Neuronal stem cell (in vitro differentiated cells): ENCODE measurements at regions not wholly inside any gene's neighbourhood (a gene's known extent, or its start where the extent isn't known, plus 50 kb on each side); places are given as distances from the start of the nearest gene placed in this dataset.
A peak's percentile ranks its signal among the peaks of the same experiment; 100 is the strongest.

Source experiments
- DNase-seq: peaks from one replicate; pipeline ENCODE4 v3.0.0-alpha.2; 2013; ENCODE audit warnings: low spot score
- H2AFZ ChIP-seq: one replicate; pipeline ENCODE4 v1.6.1; 2013; ENCODE audit warnings: mild to moderate bottlenecking, low read length, inconsistent platforms
- H2AK5ac ChIP-seq: 2 replicates; pipeline ENCODE4 v1.6.1; 2013; ENCODE audit warnings: low read depth, mild to moderate bottlenecking, inconsistent platforms, low read length, moderate library complexity, mixed read lengths
- H2BK120ac ChIP-seq: 2 replicates; pipeline ENCODE4 v1.6.1; 2013; ENCODE audit warnings: low read depth, mild to moderate bottlenecking, inconsistent platforms, low read length, moderate library complexity, mixed read lengths
- H2BK12ac ChIP-seq: one replicate; pipeline ENCODE4 v1.6.1; 2013; ENCODE audit warnings: low read length, inconsistent platforms
- H2BK15ac ChIP-seq: 2 replicates; pipeline ENCODE4 v1.6.1; 2013; ENCODE audit warnings: mild to moderate bottlenecking, low read length, inconsistent platforms, mixed read lengths
- H2BK5ac ChIP-seq: one replicate; pipeline ENCODE4 v1.6.1; 2013; ENCODE audit warnings: inconsistent platforms, mild to moderate bottlenecking, low read length, moderate library complexity
- H3K14ac ChIP-seq: one replicate; pipeline ENCODE4 v1.6.1; 2013; ENCODE audit warnings: low read length, inconsistent platforms
- H3K18ac ChIP-seq: 2 replicates; pipeline ENCODE4 v1.6.1; 2013; ENCODE audit warnings: low read length, inconsistent platforms
- H3K23ac ChIP-seq: 2 replicates; pipeline ENCODE4 v1.6.1; 2013; ENCODE audit warnings: low read depth, mild to moderate bottlenecking, mixed read lengths, low read length, inconsistent platforms; ENCODE audit not compliant: poor library complexity
- H3K27ac ChIP-seq: replicated peaks from 3 replicates; pipeline ENCODE4 v1.5.1; 2013; ENCODE audit warnings: low read length, inconsistent platforms
- H3K27me3 ChIP-seq, 3 experiments: 2 replicates each; pipeline ENCODE4 v1.6.1; 2013; ENCODE audit warnings: low read length in 3 of 3, mild to moderate bottlenecking in 2 of 3, inconsistent platforms in 1 of 3, low read depth in 1 of 3, mixed read lengths in 1 of 3, moderate library complexity in 1 of 3; ENCODE audit not compliant: control insufficient read depth in 3 of 3, insufficient read depth in 3 of 3
- H3K36me3 ChIP-seq, 2 donors: replicated peaks in 1 of 2; 2 replicates each; pipeline ENCODE4 v1.6.1; 2013; ENCODE audit warnings: low read length in 2 of 2; ENCODE audit not compliant: control insufficient read depth in 2 of 2, insufficient read depth in 2 of 2
- H3K4ac ChIP-seq: 2 replicates; pipeline ENCODE4 v1.6.1; 2013; ENCODE audit warnings: inconsistent platforms, mild to moderate bottlenecking, low read length, moderate library complexity
- H3K4me1 ChIP-seq, 2 donors: 1 replicate in 1 of 2; 2 replicates in 1 of 2; pipeline ENCODE4 v1.6.1; 2013; ENCODE audit warnings: low read length in 2 of 2, low read depth in 1 of 2; ENCODE audit not compliant: control insufficient read depth in 2 of 2, insufficient read depth in 1 of 2
- H3K4me2 ChIP-seq: one replicate; pipeline ENCODE4 v1.6.1; 2013; ENCODE audit warnings: mild to moderate bottlenecking, low read length, inconsistent platforms; ENCODE audit not compliant: insufficient read depth, poor library complexity, severe bottlenecking
- H3K4me3 ChIP-seq, 2 donors: 2 replicates each; pipeline ENCODE4 v1.5.1; 2013; ENCODE audit warnings: low read length in 2 of 2, mild to moderate bottlenecking in 2 of 2, inconsistent platforms in 1 of 2, moderate library complexity in 1 of 2
- H3K79me1 ChIP-seq: one replicate; pipeline ENCODE4 v1.6.1; 2013; ENCODE audit warnings: low read depth, mild to moderate bottlenecking, inconsistent platforms, low read length, moderate library complexity
- H3K9ac ChIP-seq: one replicate; pipeline ENCODE4 v1.6.1; 2013; ENCODE audit warnings: mild to moderate bottlenecking, low read depth, low read length, inconsistent platforms; ENCODE audit not compliant: poor library complexity
- H3K9me3 ChIP-seq, 2 donors: replicated peaks in 1 of 2; 2 replicates each; pipeline versions ENCODE3 to v1.6.1; 2013; ENCODE audit warnings: low read length in 2 of 2, mild to moderate bottlenecking in 2 of 2, inconsistent platforms in 1 of 2, low read depth in 1 of 2, mixed read lengths in 1 of 2, moderate library complexity in 1 of 2; ENCODE audit not compliant: control insufficient read depth in 2 of 2, insufficient read depth in 1 of 2
- H4K8ac ChIP-seq: one replicate; pipeline ENCODE4 v1.6.1; 2013; ENCODE audit warnings: low read depth, mild to moderate bottlenecking, inconsistent platforms, low read length, moderate library complexity
- H4K91ac ChIP-seq: one replicate; pipeline ENCODE4 v1.6.1; 2013; ENCODE audit warnings: low read length, low read depth, mild to moderate bottlenecking, inconsistent platforms; ENCODE audit not compliant: poor library complexity
- WGBS, 2 donors: extraction: QIAGEN DNeasy Blood & Tissue Kit; methylation state at CpG; one replicate each; pipeline ENCODE4 v1.1.7; 2013; ENCODE audit warnings: missing lambda C conversion rate in 2 of 2, mixed read lengths in 1 of 2; ENCODE audit not compliant: insufficient read length in 2 of 2, insufficient replicate concordance in 1 of 2; ENCODE audit errors: extremely low coverage in 2 of 2; 5-methylcytosine and 5-hydroxymethylcytosine counted together

GRCh38 chr6:112432853-112433252 is 85.7 kb downstream of the RFPL4B start:
- no peak overlapping the region for H2BK15ac ChIP-seq

DNA sequence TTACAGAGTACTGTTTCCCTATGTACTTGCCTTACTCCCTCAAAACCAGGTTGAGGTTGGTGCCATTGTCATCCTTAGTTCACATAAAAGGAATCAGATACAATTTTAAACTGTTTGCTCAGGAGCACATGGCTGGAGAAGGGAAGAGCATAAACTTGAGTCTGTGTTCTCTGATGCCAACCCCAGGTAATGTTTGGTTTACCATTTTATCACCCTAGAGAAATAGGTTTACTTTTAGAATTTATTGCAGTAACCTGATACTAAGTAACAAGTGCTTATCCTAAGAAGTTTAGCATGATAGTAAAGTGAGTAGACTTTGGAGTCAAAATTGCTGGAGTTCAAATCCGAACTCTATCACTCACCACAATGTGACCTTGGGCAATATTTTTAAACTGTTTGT is 86.3 kb downstream of the RFPL4B start:
- H4K91ac ChIP-seq = no peak overlapping the region
- H3K9me3 ChIP-seq = peaks cover 0 to 6% of the 10 kb centered on the region in 2 donors
- no CpG with 5 or more reads among the region's 1 CpG for whole genome bisulfite sequencing, 2 donors
- H3K9ac ChIP-seq = no peak overlapping the region
- H2BK12ac ChIP-seq = no peak overlapping the region
- no peak overlapping the region for H3K18ac ChIP-seq
- H3K23ac ChIP-seq = no peak overlapping the region
- no peak overlapping the region for H3K27ac ChIP-seq
- peaks cover 0 to 2% of the 10 kb centered on the region in 2 donors for H3K36me3 ChIP-seq
- H2BK120ac ChIP-seq = no peak overlapping the region
- no peak overlapping the region for H2AFZ ChIP-seq
- no peak overlapping the region for H2BK15ac ChIP-seq
- no peak overlapping the region for H4K8ac ChIP-seq
- no peak overlapping the region for H3K4me3 ChIP-seq
- no peak for DNase-seq
- H3K79me1 ChIP-seq = no peaks in the 10 kb centered on the region
- H3K27me3 ChIP-seq = no peaks in the 10 kb centered on the region
- no peak overlapping the region for H3K14ac ChIP-seq
- H2BK5ac ChIP-seq = no peak overlapping the region
- H3K4me1 ChIP-seq = peaks cover 5 to 20% of the 10 kb centered on the region in 2 donors
- H2AK5ac ChIP-seq = no peak overlapping the region
- H3K4me2 ChIP-seq = no peak overlapping the region
- no peak overlapping the region for H3K4ac ChIP-seq

More at GRCh38 chr6:112432853-112433252, 85.7 kb downstream of the RFPL4B start:
- no peak overlapping the region for H3K4me3 ChIP-seq
- H3K9ac ChIP-seq = no peak overlapping the region
- no peak overlapping the region for H2BK120ac ChIP-seq
- peaks cover 0 to 2% of the 10 kb centered on the region in 2 donors for H3K36me3 ChIP-seq
- no peak overlapping the region for H3K4ac ChIP-seq
- H2BK12ac ChIP-seq = no peak overlapping the region
- DNase-seq = no peak
- peaks cover 0 to 6% of the 10 kb centered on the region in 2 donors for H3K9me3 ChIP-seq
- no peak overlapping the region for H3K18ac ChIP-seq
- no peak overlapping the region for H4K8ac ChIP-seq
- no peak overlapping the region for H2AK5ac ChIP-seq
- no peak overlapping the region for H2AFZ ChIP-seq
- no peak overlapping the region for H4K91ac ChIP-seq
- no peaks in the 10 kb centered on the region for H3K79me1 ChIP-seq
- no peak overlapping the region for H3K23ac ChIP-seq
- H2BK5ac ChIP-seq = no peak overlapping the region
- H3K4me1 ChIP-seq = peaks cover 5 to 18% of the 10 kb centered on the region in 2 donors
- H3K4me2 ChIP-seq = no peak overlapping the region
- H3K14ac ChIP-seq = no peak overlapping the region
- no peak overlapping the region for H3K27ac ChIP-seq
- H3K27me3 ChIP-seq = no peaks in the 10 kb centered on the region

- Histone ChIP-seq H3K79me1 (no peaks in the 10 kb centered on the region), H2AFZ (no peak overlapping the region), H2BK5ac (no peak overlapping the region), H3K36me3 (no peaks in the 10 kb centered on the region), H3K4me3 (no peak overlapping the region), H2BK12ac (no peak overlapping the region), H3K27ac (no peak overlapping the region), H3K14ac (no peak overlapping the region), H2BK15ac (no peak overlapping the region), H3K27me3 (no peaks in the 10 kb centered on the region), H3K9ac (no peak overlapping the region), H3K18ac (peak overlapping the region; percentile 62), H2BK120ac (no peak overlapping the region), H3K9me3 (peaks cover 0 to 6% of the 10 kb centered on the region in 2 donors), H3K23ac (no peak overlapping the region), H3K4me2 (no peak overlapping the region), H3K4ac (no peak overlapping the region), H3K4me1 (peaks cover 4 to 18% of the 10 kb centered on the region in 2 donors), H2AK5ac (no peak overlapping the region), H4K91ac (no peak overlapping the region), H4K8ac (no peak overlapping the region)
- no peak for DNase-seq
- WGBS, 2 donors = no CpG with 5 or more reads among the region's 2 CpGs
These were observed 87.8 kb downstream of the RFPL4B start for GRCh38 chr6:112434896-112435435.

GRCh38 chr6:112437058-112437457 is 89.9 kb downstream of the RFPL4B start:
- H2BK5ac ChIP-seq = no peak overlapping the region
- peaks cover 0 to 6% of the 10 kb centered on the region in 2 donors for H3K9me3 ChIP-seq
- peak overlapping the region; percentile 70 for H2AFZ ChIP-seq
- no peak overlapping the region for H4K8ac ChIP-seq
- H3K27me3 ChIP-seq = no peaks in the 10 kb centered on the region
- no peak overlapping the region for H3K27ac ChIP-seq
- H3K4me1 ChIP-seq = peaks cover 4 to 18% of the 10 kb centered on the region in 2 donors
- H2BK12ac ChIP-seq = no peak overlapping the region
- H2BK15ac ChIP-seq = no peak overlapping the region
- no CpG with 5 or more reads among the region's 1 CpG for WGBS, 2 donors
- no peak overlapping the region for H3K18ac ChIP-seq
- H2BK120ac ChIP-seq = no peak overlapping the region
- H3K36me3 ChIP-seq = no peaks in the 10 kb centered on the region
- no peak overlapping the region for H3K14ac ChIP-seq
- DNase-seq = no peak
- no peak overlapping the region for H3K4me2 ChIP-seq
- H3K79me1 ChIP-seq = no peaks in the 10 kb centered on the region
- H3K4me3 ChIP-seq = no peak overlapping the region
- no peak overlapping the region for H2AK5ac ChIP-seq
- H3K4ac ChIP-seq = no peak overlapping the region
- no peak overlapping the region for H3K9ac ChIP-seq
- no peak overlapping the region for H3K23ac ChIP-seq
- no peak overlapping the region for H4K91ac ChIP-seq
